Adrenal gland (tissue), 9 donors: ENCODE measurements at regions not wholly inside any gene's neighbourhood (a gene's known extent, or its start where the extent isn't known, plus 50 kb on each side); places are given as distances from the start of the nearest gene placed in this dataset.

Experiments used
- DNase-seq, 7 donors: peaks; one replicate each; pipeline ENCODE4 v3.0.0-alpha.2; 2019 to 2020
- H3K27ac ChIP-seq, 5 donors: fragments of 200-600 bp; sonication (generic) in 4 of 5; 1 replicate in 3 of 5; 2 replicates in 2 of 5; pipeline versions ENCODE4 v1.5.1 to v1.8.0; 2016 to 2020; ENCODE audit warnings: mild to moderate bottlenecking in 1 of 5
- H3K27me3 ChIP-seq: fragments of 200-600 bp; 2 replicates; pipeline ENCODE4 v1.8.0; 2021
- H3K36me3 ChIP-seq, 2 donors: fragments of 200-600 bp; replicated peaks in 1 of 2; 1 replicate in 1 of 2; 2 replicates in 1 of 2; pipeline versions ENCODE4 v1.5.1 to v1.8.0; 2018 to 2022
- H3K4me1 ChIP-seq, 2 donors: fragments of 200-600 bp; replicated peaks in 1 of 2; 1 replicate in 1 of 2; 2 replicates in 1 of 2; pipeline versions ENCODE4 v1.5.1 to v1.8.0; 2018 to 2021
- H3K4me3 ChIP-seq, 4 donors: fragments of 200-600 bp; sonication (generic) in 3 of 4; one replicate each; pipeline ENCODE4 v1.5.1; 2016 to 2018
- H3K9me3 ChIP-seq, 3 donors: fragments of 200-600 bp; sonication (generic) in 1 of 3; replicated peaks in 1 of 3; 1 replicate in 2 of 3; 2 replicates in 1 of 3; pipeline versions ENCODE4 v1.5.1 to v1.8.0; 2016 to 2021
- POLR2A ChIP-seq, 2 donors: fragments of 450-650 bp; IDR thresholded peaks; one replicate each; pipeline ENCODE4 v1.6.1; 2017; ENCODE audit warnings: antibody characterized with exemption in 2 of 2, mild to moderate bottlenecking in 2 of 2, moderate library complexity in 1 of 2
- WGBS, 4 donors: extraction: QIAGEN DNeasy Blood & Tissue Kit in 2 of 4; methylation state at CpG; one replicate each; pipeline versions ENCODE4 v1.1.5 to v1.1.7; 2013 to 2017; 5-methylcytosine and 5-hydroxymethylcytosine counted together
- intact Hi-C, 2 donors: fragments of 100-400 bp; cut with DNase I; formaldehyde crosslinking; loops; one replicate each; pipeline versions ENCODE4 v1.14.1 to v1.15.0; 2022 to 2023
- TF ChIP-seq, protein P1 (sequence below), 6 experiments: fragments of 450-650 bp in 4 of 6; fragments of 200-600 bp in 2 of 6; sonication (generic) in 1 of 6; IDR thresholded peaks; 1 replicate in 5 of 6; 2 replicates in 1 of 6; pipeline versions ENCODE4 v1.5.1 to v1.8.0; 2016 to 2021; ENCODE audit warnings: antibody characterized with exemption in 6 of 6, mild to moderate bottlenecking in 2 of 6, moderate library complexity in 1 of 6
- donor health status: healthy with polysubstance abuse.
- donor health status: Bipolar disorder and iron deficiency.
- donor health status: DM: yes; HTN: yes; CAD: no.
- donor health status: DM: no; HTN: no; CAD: no.
- donor health status: DM: no; HTN: no; CAD: no.

DNA sequence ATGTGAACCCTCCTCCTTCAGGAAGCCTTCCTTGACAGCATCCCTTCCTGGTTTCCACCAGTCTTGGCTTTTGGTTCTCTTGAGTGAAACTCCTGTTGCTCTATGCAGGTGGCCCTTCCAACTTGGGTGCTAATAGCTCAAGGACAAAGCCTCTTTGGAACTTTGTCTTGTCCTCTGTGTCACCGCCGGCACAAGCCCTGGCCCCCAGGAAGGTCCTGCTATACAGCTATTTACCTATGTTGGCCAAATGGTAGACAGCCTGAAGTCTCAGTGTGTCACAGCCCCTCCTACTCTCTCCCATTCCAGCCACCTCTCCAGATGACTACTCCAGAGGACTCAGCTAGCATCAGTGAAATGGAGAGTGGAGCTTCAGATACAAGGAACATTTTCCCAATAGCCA lies 94.7 kb upstream of the ZNF618 start:
- no peaks in the 10 kb centered on the region for H3K9me3 ChIP-seq
- no peak overlapping the region for H3K27ac ChIP-seq
- peaks cover 0 to 9% of the 10 kb centered on the region in 2 donors for H3K4me1 ChIP-seq
- no peaks in the 10 kb centered on the region for H3K36me3 ChIP-seq
- no peak overlapping the region for H3K4me3 ChIP-seq
- TF ChIP-seq POLR2A (IDR thresholded peaks at IDR 0.05) = no peak
- TF ChIP-seq, protein P1, sequence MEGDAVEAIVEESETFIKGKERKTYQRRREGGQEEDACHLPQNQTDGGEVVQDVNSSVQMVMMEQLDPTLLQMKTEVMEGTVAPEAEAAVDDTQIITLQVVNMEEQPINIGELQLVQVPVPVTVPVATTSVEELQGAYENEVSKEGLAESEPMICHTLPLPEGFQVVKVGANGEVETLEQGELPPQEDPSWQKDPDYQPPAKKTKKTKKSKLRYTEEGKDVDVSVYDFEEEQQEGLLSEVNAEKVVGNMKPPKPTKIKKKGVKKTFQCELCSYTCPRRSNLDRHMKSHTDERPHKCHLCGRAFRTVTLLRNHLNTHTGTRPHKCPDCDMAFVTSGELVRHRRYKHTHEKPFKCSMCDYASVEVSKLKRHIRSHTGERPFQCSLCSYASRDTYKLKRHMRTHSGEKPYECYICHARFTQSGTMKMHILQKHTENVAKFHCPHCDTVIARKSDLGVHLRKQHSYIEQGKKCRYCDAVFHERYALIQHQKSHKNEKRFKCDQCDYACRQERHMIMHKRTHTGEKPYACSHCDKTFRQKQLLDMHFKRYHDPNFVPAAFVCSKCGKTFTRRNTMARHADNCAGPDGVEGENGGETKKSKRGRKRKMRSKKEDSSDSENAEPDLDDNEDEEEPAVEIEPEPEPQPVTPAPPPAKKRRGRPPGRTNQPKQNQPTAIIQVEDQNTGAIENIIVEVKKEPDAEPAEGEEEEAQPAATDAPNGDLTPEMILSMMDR (IDR thresholded peaks at IDR 0.05) = no peak
- 82 to 91% (median 87%) methylated on average over 2 of the region's 2 CpGs; no CpG with 5 or more reads in 1 of the 4 donors for WGBS, 4 donors
- H3K27me3 ChIP-seq = no peaks in the 10 kb centered on the region
- intact Hi-C loops = no loop called here
- DNase-seq = no peak

DNA sequence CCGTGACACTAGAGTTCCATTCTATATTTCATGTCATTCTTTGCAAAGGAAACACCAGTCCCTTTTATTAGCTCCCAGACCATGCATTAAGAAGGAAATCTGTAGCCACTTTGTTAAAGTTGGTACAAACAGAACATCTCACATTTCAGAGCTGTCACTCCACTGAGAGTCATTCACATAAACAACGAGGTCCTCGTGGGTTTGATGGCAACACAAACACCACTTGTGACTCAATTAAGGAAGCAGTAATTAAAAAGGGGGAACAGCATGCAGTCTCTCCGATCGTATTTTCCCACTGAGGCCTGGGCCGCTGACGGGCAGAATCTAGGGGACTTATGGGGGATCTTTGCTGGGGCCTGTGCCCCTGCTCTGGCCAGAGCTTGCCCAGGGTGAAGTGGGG lies 94.2 kb upstream of the ZNF618 start:
- Histone ChIP-seq H3K4me1 (peaks cover 0 to 9% of the 10 kb centered on the region in 2 donors), H3K4me3 (no peak overlapping the region), H3K27me3 (no peaks in the 10 kb centered on the region), H3K27ac (no peak overlapping the region), H3K9me3 (no peaks in the 10 kb centered on the region), H3K36me3 (no peaks in the 10 kb centered on the region)
- no peak for DNase-seq
- TF ChIP-seq, protein P1 (IDR thresholded peaks at IDR 0.05) = no peak
- TF ChIP-seq POLR2A (IDR thresholded peaks at IDR 0.05) = no peak
- intact Hi-C loops = no loop called here
- WGBS, 4 donors = 73 to 83% (median 78%) methylated on average over 7 of the region's 7 CpGs

DNA sequence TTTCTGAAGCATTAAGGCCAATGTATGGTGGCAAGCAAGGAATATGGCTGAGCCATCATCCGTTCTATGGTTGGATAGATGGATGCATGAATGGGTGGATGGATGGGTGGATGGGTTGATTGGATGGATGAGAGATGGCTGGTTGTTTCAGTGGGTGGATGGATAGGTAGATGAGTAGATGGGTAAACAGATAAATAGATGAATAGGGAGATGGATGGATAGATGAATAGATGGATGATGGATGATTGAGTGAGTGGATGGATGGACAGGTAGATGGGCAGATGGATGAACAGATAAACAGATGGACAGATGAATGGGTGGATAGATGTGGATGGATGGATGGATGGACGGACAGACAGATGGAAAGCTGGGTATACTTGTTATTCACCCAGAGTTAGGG lies 92.6 kb upstream of the ZNF618 start:
- Histone ChIP-seq H3K9me3 (no peaks in the 10 kb centered on the region), H3K27ac (no peak overlapping the region), H3K4me3 (no peak overlapping the region), H3K4me1 (peaks cover 0 to 9% of the 10 kb centered on the region in 2 donors), H3K36me3 (no peaks in the 10 kb centered on the region), H3K27me3 (no peaks in the 10 kb centered on the region)
- no peak for DNase-seq
- WGBS, 4 donors = 85 to 93% (median 87%) methylated on average over 2 of the region's 2 CpGs
- intact Hi-C loops = no loop called here
- TF ChIP-seq, protein P1 (IDR thresholded peaks at IDR 0.05) = no peak
- no peak for TF ChIP-seq POLR2A (IDR thresholded peaks at IDR 0.05)

DNA sequence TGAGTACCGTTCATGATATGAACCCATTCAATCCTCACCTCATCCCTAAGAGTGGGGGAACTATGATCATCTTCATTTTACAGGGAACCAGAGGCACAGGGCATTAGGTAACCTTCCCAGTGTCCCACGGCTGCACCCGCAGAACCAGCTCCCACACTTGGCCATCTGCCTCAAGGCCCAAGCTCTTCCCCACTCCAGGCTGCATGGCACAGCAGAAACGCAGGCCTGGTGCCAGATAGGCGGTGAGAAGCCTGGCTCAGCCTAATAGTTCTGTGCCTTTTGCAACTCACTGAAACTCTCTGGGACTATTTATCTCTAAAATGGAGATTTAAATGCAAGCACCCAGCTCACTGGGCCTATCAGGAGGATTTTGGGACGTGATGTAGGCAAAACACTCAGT lies 90.8 kb upstream of the ZNF618 start:
- TF ChIP-seq, protein P1 (IDR thresholded peaks at IDR 0.05) = no peak
- no peak for TF ChIP-seq POLR2A (IDR thresholded peaks at IDR 0.05)
- Histone ChIP-seq H3K27me3 (no peaks in the 10 kb centered on the region), H3K4me1 (peaks cover 0 to 9% of the 10 kb centered on the region in 2 donors), H3K9me3 (no peaks in the 10 kb centered on the region), H3K4me3 (no peak overlapping the region), H3K27ac (no peak overlapping the region), H3K36me3 (no peaks in the 10 kb centered on the region)
- intact Hi-C loops = no loop called here
- peak; percentile 57 to 87 (median 85) for DNase-seq
- WGBS, 4 donors = 46 to 63% (median 52%) methylated on average over 6 of the region's 6 CpGs
